ENCODE measurements at regions not wholly inside any gene's neighbourhood (a gene's known extent, or its start where the extent isn't known, plus 50 kb on each side); places are given as distances from the start of the nearest gene placed in this dataset.

- H3K27ac ChIP-seq (ENCODE audit: insufficient read depth, low read length): no peak overlapping the region
- H4K20me1 ChIP-seq (ENCODE audit: control insufficient read depth, extremely low read depth, insufficient read depth, low read length): no peaks in the 10 kb centered on the region
- TF ChIP-seq EZH2 (IDR thresholded peaks at IDR 0.05; ENCODE audit: low read length, missing control alignments) (no peak), CTCF (conservative IDR thresholded peaks at IDR 0.05 in 1 of 2, IDR thresholded peaks at IDR 0.05 in 1 of 2; ENCODE audit: low read depth in 1 of 2, low read length in 2 of 2) (no peak)
- H3K4me1 ChIP-seq (ENCODE audit: control insufficient read depth, extremely low read depth, insufficient read depth, low read length): no peaks in the 10 kb centered on the region
- no peaks in the 10 kb centered on the region for H3K9me3 ChIP-seq (ENCODE audit: control insufficient read depth, insufficient read depth, low read depth, low read length)
- no peak overlapping the region for H3K4me3 ChIP-seq (replicated peaks in 1 of 4; ENCODE audit: control extremely low read depth in 1 of 4, insufficient read depth in 1 of 4, low read depth in 3 of 4, low read length in 4 of 4)
- no peak overlapping the region for H3K9ac ChIP-seq (ENCODE audit: insufficient read depth, low read length)
- H3K27me3 ChIP-seq (ENCODE audit: control insufficient read depth, insufficient read depth, low read length): no peaks in the 10 kb centered on the region
- H2AFZ ChIP-seq (ENCODE audit: low read length): no peak overlapping the region
- H3K36me3 ChIP-seq (ENCODE audit: control insufficient read depth, insufficient read depth, low read length): no peaks in the 10 kb centered on the region
- H3K79me2 ChIP-seq (ENCODE audit: control insufficient read depth, insufficient read depth, low read length): no peaks in the 10 kb centered on the region
- DNase-seq (ENCODE audit: low read depth in 2 of 2): no peak
- H3K4me2 ChIP-seq (ENCODE audit: extremely low read depth, insufficient read depth, low read length): no peak overlapping the region
Measured at GRCh38 chrX:130556951-130557350, 155.2 kb downstream of the RBMX2 start.

GRCh38 chrX:130560544-130560943, 158.8 kb downstream of the RBMX2 start:
- no peak overlapping the region for H3K4me2 ChIP-seq (ENCODE audit: extremely low read depth, insufficient read depth, low read length)
- H3K36me3 ChIP-seq (ENCODE audit: control insufficient read depth, insufficient read depth, low read length): no peaks in the 10 kb centered on the region
- TF ChIP-seq CTCF (conservative IDR thresholded peaks at IDR 0.05 in 1 of 2, IDR thresholded peaks at IDR 0.05 in 1 of 2; ENCODE audit: low read depth in 1 of 2, low read length in 2 of 2) (no peak), EZH2 (IDR thresholded peaks at IDR 0.05; ENCODE audit: low read length, missing control alignments) (no peak)
- no peaks in the 10 kb centered on the region for H3K79me2 ChIP-seq (ENCODE audit: control insufficient read depth, insufficient read depth, low read length)
- no peaks in the 10 kb centered on the region for H3K27me3 ChIP-seq (ENCODE audit: control insufficient read depth, insufficient read depth, low read length)
- DNase-seq (ENCODE audit: low read depth in 2 of 2): no peak
- no peaks in the 10 kb centered on the region for H4K20me1 ChIP-seq (ENCODE audit: control insufficient read depth, extremely low read depth, insufficient read depth, low read length)
- H2AFZ ChIP-seq (ENCODE audit: low read length): no peak overlapping the region
- no peak overlapping the region for H3K27ac ChIP-seq (ENCODE audit: insufficient read depth, low read length)
- no peaks in the 10 kb centered on the region for H3K9me3 ChIP-seq (ENCODE audit: control insufficient read depth, insufficient read depth, low read depth, low read length)
- H3K4me1 ChIP-seq (ENCODE audit: control insufficient read depth, extremely low read depth, insufficient read depth, low read length): no peaks in the 10 kb centered on the region
- H3K4me3 ChIP-seq (replicated peaks in 1 of 4; ENCODE audit: control extremely low read depth in 1 of 4, insufficient read depth in 1 of 4, low read depth in 3 of 4, low read length in 4 of 4): no peak overlapping the region
- no peak overlapping the region for H3K9ac ChIP-seq (ENCODE audit: insufficient read depth, low read length)

GRCh38 chrX:130561930-130562329, 160.1 kb downstream of the RBMX2 start:
- Histone ChIP-seq H3K9ac (ENCODE audit: insufficient read depth, low read length) (no peak overlapping the region), H3K9me3 (ENCODE audit: control insufficient read depth, insufficient read depth, low read depth, low read length) (no peaks in the 10 kb centered on the region), H3K79me2 (ENCODE audit: control insufficient read depth, insufficient read depth, low read length) (no peaks in the 10 kb centered on the region), H3K27me3 (ENCODE audit: control insufficient read depth, insufficient read depth, low read length) (no peaks in the 10 kb centered on the region), H3K4me2 (ENCODE audit: extremely low read depth, insufficient read depth, low read length) (no peak overlapping the region), H3K4me1 (ENCODE audit: control insufficient read depth, extremely low read depth, insufficient read depth, low read length) (no peaks in the 10 kb centered on the region), H2AFZ (ENCODE audit: low read length) (no peak overlapping the region), H4K20me1 (ENCODE audit: control insufficient read depth, extremely low read depth, insufficient read depth, low read length) (no peaks in the 10 kb centered on the region), H3K27ac (ENCODE audit: insufficient read depth, low read length) (no peak overlapping the region), H3K4me3 (replicated peaks in 1 of 4; ENCODE audit: control extremely low read depth in 1 of 4, insufficient read depth in 1 of 4, low read depth in 3 of 4, low read length in 4 of 4) (no peak overlapping the region), H3K36me3 (ENCODE audit: control insufficient read depth, insufficient read depth, low read length) (no peaks in the 10 kb centered on the region)
- TF ChIP-seq CTCF (conservative IDR thresholded peaks at IDR 0.05 in 1 of 2, IDR thresholded peaks at IDR 0.05 in 1 of 2; ENCODE audit: low read depth in 1 of 2, low read length in 2 of 2) (no peak), EZH2 (IDR thresholded peaks at IDR 0.05; ENCODE audit: low read length, missing control alignments) (no peak)
- peak in 1 of 2 donors; percentile 36 for DNase-seq (ENCODE audit: low read depth in 2 of 2)
